GM19468 (cell line): ENCODE measurements at regions not wholly inside any gene's neighbourhood (a gene's known extent, or its start where the extent isn't known, plus 50 kb on each side); places are given as distances from the start of the nearest gene placed in this dataset.
A peak's percentile ranks its signal among the peaks of the same experiment; 100 is the strongest.

Experiments
- ATAC-seq: cut with Tn5 transposase; IDR thresholded peaks from one replicate; pipeline ENCODE4 v1.9.1; 2021; ENCODE audit warnings: mild to moderate bottlenecking, moderate library complexity, moderate number of reproducible peaks; ENCODE audit not compliant: unreplicated experiment; ENCODE audit errors: extremely low read depth

DNA sequence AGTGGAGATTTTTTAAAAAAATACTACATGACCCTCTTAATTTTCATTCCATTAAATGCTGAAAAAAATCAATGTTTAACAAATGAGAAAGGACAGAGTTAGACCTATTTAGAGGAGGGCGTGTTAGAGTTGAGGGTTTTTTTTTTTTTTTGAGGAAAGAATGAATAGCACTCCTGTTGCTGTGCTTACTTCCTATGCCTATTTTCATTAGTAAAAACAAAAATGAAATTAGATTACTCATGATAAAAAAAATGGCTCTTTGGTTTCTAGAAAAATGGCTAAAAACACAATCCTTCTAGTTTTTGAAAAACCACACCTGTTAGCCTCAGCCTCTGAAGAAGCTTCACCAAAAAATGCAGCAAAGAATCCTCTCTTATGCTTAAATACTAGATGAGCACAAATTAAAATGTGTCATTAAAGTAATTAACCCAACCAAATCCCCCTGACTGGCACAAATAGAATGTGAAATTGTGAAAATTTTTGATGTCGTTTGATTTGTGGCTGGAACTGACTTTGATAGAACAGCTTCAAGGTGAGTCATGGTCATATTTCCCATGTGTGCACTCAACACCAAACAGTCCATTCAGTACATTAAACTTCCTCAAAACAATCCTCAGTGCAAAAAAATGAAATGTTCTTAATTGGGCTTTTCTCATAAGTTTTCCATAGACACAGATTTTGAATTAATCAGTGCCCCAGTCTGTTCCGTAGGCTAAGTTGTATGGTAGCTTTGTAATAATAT is 98.0 kb downstream of the MACIR start:
- peak; percentile 30 for ATAC-seq

DNA sequence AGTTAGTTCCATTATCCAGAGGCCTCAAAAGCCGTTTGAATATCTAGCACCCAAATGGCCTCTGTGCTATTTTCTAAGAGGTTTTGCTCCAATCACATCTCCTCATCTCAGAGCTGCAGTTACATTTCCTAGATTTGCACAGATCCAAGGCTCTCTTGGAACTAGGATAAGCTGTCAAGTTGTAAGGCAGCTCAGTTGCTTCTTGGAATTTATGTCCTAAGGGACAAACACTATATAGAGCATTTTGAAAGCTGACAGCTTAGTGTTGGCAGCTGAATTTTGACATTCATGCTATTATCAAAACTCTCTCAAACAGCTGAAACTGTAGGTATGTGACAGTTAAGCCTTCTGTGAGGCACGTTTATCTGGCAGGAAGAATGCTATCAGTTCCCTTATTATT is 97.0 kb downstream of the MACIR start:
- ATAC-seq, result no peak

DNA sequence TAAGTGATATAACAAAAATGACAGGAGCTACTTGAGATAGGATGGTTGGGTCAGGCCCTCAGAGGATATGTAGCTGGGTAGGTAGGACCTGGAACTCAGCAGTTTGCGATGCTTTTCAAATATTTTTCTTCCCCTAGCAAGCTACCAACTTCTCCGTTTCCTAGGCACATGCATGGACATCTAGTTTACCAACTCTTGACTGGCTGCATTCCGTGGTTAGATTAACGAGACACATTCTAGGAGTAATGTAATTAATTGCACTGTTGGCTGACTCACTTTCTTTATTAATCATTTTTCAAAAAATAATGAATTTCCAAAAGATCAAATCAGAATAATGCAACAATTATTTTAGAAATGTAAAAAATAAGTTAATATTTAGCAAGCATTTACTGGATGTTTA is 95.9 kb downstream of the MACIR start:
- ATAC-seq, result no peak

DNA sequence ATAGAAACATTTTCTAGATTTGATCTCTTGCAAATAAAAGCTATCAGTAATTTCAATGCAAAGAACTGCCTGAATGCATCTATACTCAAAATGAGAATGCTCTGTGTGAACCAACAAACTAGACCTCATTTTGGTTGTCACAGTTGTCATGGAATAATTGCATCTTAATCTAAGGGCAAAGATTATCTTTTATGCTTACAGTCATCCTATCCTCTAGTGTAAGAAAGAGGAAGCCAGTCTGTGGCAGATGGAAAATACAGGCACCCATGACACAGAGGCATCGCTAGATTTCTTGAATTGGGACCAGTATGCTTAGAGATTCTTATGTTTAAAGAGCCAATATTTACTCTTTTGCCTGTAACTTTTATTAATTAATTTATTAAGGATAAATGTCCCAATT is 95.0 kb downstream of the MACIR start:
- ATAC-seq, result no peak

DNA sequence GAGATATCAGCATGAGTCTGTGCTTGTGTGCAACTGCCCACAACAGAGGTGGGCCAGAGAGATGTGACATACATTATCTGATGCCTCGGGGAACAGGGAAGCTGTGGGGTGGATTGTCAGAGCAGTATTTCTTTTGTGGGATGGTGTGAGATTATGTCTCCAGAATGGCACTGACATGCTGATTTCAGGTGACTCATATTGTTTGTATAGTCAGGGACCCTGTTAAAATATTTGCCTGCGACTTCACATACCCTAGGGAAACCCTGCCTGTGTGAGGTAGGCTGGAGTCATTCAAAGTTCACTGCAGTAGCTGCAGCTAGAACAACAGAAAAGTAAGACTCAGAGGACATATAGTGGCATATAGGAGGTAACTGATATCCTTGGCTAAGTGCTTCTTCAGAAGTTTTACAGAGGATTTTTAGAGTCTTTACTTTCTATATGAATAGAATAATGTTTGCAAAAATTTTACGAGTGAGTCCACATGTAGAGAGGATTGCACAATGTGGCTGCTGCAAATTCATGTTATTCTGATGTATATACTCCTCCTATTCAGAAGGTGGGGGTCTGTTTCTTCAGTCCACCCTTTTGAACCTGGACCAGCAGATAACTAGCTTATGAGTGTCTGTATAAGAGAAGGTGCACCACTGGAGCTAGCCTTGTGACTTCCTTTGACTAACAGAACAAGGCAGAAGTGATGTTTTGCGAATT is 89.3 kb downstream of the MACIR start:
- ATAC-seq, result no peak

DNA sequence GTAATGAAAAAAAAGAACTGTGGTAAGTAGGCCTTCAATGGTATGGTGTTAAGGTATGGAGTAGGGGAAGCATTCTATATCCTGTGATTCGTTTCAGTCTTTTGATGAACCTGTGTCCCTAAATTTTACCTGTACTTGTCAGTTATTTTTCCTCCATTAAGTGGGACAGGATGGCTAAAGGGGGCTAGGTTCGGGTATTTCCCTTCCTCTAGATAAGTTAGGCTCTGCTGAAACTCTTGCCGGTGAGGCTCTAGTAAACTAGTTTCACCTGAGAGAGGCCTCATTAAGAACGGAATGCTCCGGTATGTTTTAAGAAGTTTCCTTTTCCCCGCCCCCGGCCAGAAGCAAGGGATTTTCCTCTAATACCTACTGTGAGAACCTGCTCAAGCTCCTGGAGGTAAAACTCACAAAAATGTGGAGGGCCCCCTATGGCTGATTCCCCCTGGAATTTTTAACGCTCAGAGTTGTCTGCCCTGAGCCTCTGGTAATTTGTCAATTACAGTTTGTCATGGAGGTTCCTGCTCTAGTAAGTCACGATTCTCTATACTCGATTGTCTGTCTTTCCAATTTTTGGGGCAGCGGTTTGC is 87.7 kb downstream of the MACIR start:
- no peak for ATAC-seq

DNA sequence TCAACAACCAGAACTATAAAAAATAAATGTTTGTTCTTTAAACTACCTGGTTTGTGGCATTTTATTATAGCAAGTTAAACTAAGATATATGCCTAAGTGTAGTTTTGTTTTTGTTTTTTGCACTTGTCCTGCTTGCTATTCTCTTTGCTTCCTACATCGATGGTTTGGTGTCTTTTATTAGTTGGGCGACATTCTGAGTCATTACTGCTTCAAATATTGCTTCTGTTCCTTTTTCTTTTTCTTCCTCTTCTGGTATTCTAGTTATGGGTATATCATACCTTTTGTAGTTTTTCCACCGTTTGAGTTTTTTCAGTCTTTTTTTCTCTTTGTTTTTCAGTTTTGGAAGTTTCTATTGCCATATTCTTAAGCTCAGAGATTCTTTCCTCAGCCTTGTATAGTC is 86.9 kb downstream of the MACIR start:
- ATAC-seq, result no peak

DNA sequence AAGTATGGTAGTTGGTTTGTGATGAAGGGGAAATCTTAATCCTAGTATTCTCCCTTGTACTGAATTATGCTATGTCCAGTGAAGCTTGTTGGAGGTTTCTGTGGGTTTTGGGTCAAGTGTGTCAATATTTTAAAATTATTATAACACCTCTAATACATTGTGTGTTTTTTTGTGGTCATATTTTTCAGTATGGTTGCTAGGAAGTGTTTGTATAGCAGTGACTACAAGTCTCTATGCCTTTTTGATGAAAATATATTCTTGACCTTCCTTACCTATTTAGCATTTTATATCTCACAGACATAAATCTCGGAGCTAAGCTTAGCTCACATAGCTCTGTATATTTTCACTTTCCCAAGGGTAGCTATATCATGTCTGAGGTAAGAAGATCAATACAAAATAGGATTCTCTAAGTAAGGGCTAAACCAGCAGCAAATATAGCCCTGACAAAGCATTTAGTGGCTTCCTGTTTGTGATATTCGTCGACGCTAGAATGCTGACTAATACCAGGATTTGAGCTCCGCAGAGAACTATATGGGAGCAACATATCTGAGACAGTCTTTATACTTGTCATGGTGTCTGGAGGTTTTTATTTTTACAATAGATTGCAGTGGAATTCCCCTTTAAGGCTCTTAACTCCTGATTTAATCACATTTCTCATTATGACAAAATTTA is 82.3 kb downstream of the MACIR start:
- peak; percentile 95 for ATAC-seq

DNA sequence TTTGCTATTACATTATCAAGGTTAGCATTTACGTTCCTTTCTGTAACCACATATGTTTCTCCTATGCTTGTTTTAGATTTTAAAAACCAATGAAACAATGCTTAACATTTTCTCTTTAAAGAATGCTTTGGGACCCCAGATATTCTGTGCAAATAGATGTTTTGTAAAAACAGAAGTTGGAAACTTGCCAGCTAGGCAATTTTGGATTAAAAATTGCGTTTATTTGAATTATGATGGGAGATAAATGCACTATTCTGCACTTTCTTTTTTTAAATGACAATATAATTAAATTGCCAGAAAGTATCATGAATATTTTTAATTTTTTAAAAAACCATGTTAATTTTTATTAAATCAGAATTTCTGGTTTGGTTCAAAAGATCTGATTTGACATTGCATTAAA is 81.6 kb downstream of the MACIR start:
- no peak for ATAC-seq

DNA sequence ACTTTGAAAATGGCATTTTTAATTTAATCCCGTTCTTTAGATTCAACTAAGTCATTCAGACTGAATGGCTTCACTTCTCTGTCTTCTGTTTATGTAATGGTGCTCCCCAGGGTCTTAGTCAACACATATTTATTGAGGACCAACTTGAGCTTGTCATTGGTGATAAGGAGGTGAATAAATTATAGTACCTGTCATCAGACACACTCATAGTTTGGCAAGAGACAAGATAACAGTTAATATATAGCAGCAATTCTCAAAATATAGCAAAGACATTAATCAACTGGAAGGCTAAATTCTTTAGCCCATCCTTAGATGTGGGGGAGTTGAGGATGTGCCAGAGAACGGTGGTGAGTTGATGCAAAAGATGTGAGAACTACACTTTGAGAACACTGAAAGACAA is 78.4 kb downstream of the MACIR start:
- ATAC-seq, result no peak

DNA sequence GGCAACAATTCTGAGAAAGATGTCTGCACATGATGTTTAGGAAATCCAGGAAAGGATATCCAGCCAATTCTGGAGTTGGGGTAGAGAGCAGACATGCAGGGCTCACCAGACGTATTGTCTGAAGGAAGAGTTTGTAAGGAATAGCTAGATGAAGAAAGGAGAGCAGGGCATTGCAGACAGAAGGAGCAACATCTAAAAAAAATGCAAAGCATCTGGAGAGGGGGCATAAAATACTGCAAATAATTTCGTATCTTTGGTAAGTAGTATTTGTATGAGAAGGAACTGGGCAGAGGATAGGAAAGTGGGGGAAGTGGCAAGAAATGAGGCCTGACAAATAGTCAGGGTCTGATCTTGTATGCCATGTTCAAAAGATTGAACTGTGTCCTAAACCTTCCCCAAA is 74.8 kb downstream of the MACIR start:
- ATAC-seq, result no peak

DNA sequence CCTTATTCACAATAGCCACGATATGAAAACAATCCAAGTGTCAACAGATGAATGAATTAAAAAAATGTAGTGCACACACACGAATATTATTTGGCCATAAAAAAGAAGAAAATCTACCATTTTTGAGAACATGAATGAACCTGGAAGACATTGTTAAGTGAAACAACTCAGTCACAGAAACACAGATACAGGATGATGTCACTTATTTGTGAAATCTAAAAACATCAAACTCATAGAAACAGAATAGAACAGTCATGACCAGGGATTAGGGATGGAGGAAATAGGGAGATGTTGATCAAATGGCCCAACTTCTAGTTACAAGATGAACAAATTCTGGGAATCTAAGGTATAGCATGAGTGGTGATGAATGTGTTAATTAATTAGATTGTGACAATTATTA is 72.3 kb downstream of the MACIR start:
- no peak for ATAC-seq
